ENCODE measurements at regions not wholly inside any gene's neighbourhood (a gene's known extent, or its start where the extent isn't known, plus 50 kb on each side); places are given as distances from the start of the nearest gene placed in this dataset.

- Mint-ChIP-seq H3K9me3 (ENCODE audit: unreplicated experiment) (no peaks in the 10 kb centered on the region), H3K36me3 (ENCODE audit: insufficient read depth, unreplicated experiment) (no peaks in the 10 kb centered on the region), H3K4me3 (ENCODE audit: unreplicated experiment) (no peak overlapping the region), H3K27ac (ENCODE audit: unreplicated experiment) (no peak overlapping the region), H3K4me1 (ENCODE audit: low read depth, unreplicated experiment) (no peaks in the 10 kb centered on the region), H3K27me3 (ENCODE audit: insufficient read depth, unreplicated experiment) (no peaks in the 10 kb centered on the region)
- no peaks in the 10 kb centered on the region for H3K9me3 ChIP-seq
- H3K4me1 ChIP-seq, result no peaks in the 10 kb centered on the region
- TF ChIP-seq CTCF (IDR thresholded peaks at IDR 0.05; ENCODE audit: insufficient read depth in 1 of 2, low read depth in 1 of 2, low read length in 1 of 2, severe bottlenecking in 1 of 2, unreplicated experiment in 1 of 2), result no peak
- no peaks in the 10 kb centered on the region for H3K27me3 ChIP-seq (replicated peaks; ENCODE audit: control insufficient read depth, insufficient read depth, low read length)
- no peak for DNase-seq
- no peaks in the 10 kb centered on the region for H3K36me3 ChIP-seq (ENCODE audit: control insufficient read depth, insufficient read depth, low read length)
- POLR2A ChIA-PET, result no interaction called here
- CTCF ChIA-PET, result no interaction called here
- BruUV-seq (replicated peaks), result no TSS peak
- intact Hi-C loops (cut with micrococcal nuclease; ENCODE audit: unreplicated experiment), result no loop called here
- no peak overlapping the region for H3K4me3 ChIP-seq (ENCODE audit: low read depth, low read length)
Measured at GRCh38 chr15:98139337-98139736, 178.8 kb downstream of the ARRDC4 start.

- Mint-ChIP-seq H3K4me1 (ENCODE audit: low read depth, unreplicated experiment) (no peaks in the 10 kb centered on the region), H3K4me3 (ENCODE audit: unreplicated experiment) (no peak overlapping the region), H3K27me3 (ENCODE audit: insufficient read depth, unreplicated experiment) (no peaks in the 10 kb centered on the region), H3K36me3 (ENCODE audit: insufficient read depth, unreplicated experiment) (no peaks in the 10 kb centered on the region), H3K9me3 (ENCODE audit: unreplicated experiment) (no peaks in the 10 kb centered on the region), H3K27ac (ENCODE audit: unreplicated experiment) (no peak overlapping the region)
- POLR2A ChIA-PET, result no interaction called here
- H3K36me3 ChIP-seq (ENCODE audit: control insufficient read depth, insufficient read depth, low read length), result no peaks in the 10 kb centered on the region
- TF ChIP-seq CTCF (IDR thresholded peaks at IDR 0.05; ENCODE audit: insufficient read depth in 1 of 2, low read depth in 1 of 2, low read length in 1 of 2, severe bottlenecking in 1 of 2, unreplicated experiment in 1 of 2), result peak in 1 of 2 experiments; percentile 10
- no peaks in the 10 kb centered on the region for H3K27me3 ChIP-seq (replicated peaks; ENCODE audit: control insufficient read depth, insufficient read depth, low read length)
- no peak for DNase-seq
- BruUV-seq (replicated peaks), result no TSS peak
- intact Hi-C loops (cut with micrococcal nuclease; ENCODE audit: unreplicated experiment), result loop anchor here (1.0 kb wide), 1 partner anchor 36 kb away; no protein-coding TSS in a partner anchor
- no peak overlapping the region for H3K4me3 ChIP-seq (ENCODE audit: low read depth, low read length)
- no peaks in the 10 kb centered on the region for H3K4me1 ChIP-seq
- H3K9me3 ChIP-seq, result no peaks in the 10 kb centered on the region
- CTCF ChIA-PET, result interaction anchor here (1.1 kb wide), 1 partner anchor 35 kb away, joined by 6 read pairs; no protein-coding TSS in a partner anchor
Measured at GRCh38 chr15:98142572-98142971, 182.1 kb downstream of the ARRDC4 start.

- no peak for TF ChIP-seq CTCF (IDR thresholded peaks at IDR 0.05; ENCODE audit: insufficient read depth in 1 of 2, low read depth in 1 of 2, low read length in 1 of 2, severe bottlenecking in 1 of 2, unreplicated experiment in 1 of 2)
- Mint-ChIP-seq H3K4me3 (ENCODE audit: unreplicated experiment) (no peak overlapping the region), H3K36me3 (ENCODE audit: insufficient read depth, unreplicated experiment) (no peaks in the 10 kb centered on the region), H3K9me3 (ENCODE audit: unreplicated experiment) (no peaks in the 10 kb centered on the region), H3K27ac (ENCODE audit: unreplicated experiment) (no peak overlapping the region), H3K27me3 (ENCODE audit: insufficient read depth, unreplicated experiment) (no peaks in the 10 kb centered on the region), H3K4me1 (ENCODE audit: low read depth, unreplicated experiment) (no peaks in the 10 kb centered on the region)
- H3K27me3 ChIP-seq (replicated peaks; ENCODE audit: control insufficient read depth, insufficient read depth, low read length), result no peaks in the 10 kb centered on the region
- no peak for DNase-seq
- H3K9me3 ChIP-seq, result no peaks in the 10 kb centered on the region
- H3K36me3 ChIP-seq (ENCODE audit: control insufficient read depth, insufficient read depth, low read length), result no peaks in the 10 kb centered on the region
- intact Hi-C loops (cut with micrococcal nuclease; ENCODE audit: unreplicated experiment), result no loop called here
- H3K4me3 ChIP-seq (ENCODE audit: low read depth, low read length), result no peak overlapping the region
- H3K4me1 ChIP-seq, result no peaks in the 10 kb centered on the region
- POLR2A ChIA-PET, result no interaction called here
- CTCF ChIA-PET, result interaction anchor here (1.1 kb wide), 1 partner anchor 35 kb away, joined by 6 read pairs; no protein-coding TSS in a partner anchor
- BruUV-seq (replicated peaks), result no TSS peak
Measured at GRCh38 chr15:98143116-98143515, 182.6 kb downstream of the ARRDC4 start.

Measured in Caco-2 (cell line).